ENCODE measurements at regions not wholly inside any gene's neighbourhood (a gene's known extent, or its start where the extent isn't known, plus 50 kb on each side); places are given as distances from the start of the nearest gene placed in this dataset.

DNA sequence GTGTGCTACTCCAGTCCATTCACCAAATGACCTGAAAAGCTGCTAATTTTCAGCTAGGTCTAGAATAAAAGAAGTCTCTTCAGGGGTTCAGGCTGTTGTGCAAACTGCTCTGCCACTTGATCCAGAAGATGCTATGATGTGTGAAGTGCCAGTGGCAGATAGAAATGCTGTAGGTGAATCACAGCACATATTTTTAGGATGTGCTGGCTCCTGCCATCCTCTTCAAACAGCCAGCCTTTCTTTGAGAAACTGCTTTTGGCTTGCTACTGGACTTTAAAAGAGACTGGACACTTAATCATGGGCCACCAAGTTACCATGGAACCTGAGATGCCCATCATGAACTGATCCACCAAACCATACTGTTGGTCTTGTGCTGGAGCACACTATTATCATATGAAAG lies 322.1 kb downstream of the EN1 start:
- TF ChIP-seq, protein P1, sequence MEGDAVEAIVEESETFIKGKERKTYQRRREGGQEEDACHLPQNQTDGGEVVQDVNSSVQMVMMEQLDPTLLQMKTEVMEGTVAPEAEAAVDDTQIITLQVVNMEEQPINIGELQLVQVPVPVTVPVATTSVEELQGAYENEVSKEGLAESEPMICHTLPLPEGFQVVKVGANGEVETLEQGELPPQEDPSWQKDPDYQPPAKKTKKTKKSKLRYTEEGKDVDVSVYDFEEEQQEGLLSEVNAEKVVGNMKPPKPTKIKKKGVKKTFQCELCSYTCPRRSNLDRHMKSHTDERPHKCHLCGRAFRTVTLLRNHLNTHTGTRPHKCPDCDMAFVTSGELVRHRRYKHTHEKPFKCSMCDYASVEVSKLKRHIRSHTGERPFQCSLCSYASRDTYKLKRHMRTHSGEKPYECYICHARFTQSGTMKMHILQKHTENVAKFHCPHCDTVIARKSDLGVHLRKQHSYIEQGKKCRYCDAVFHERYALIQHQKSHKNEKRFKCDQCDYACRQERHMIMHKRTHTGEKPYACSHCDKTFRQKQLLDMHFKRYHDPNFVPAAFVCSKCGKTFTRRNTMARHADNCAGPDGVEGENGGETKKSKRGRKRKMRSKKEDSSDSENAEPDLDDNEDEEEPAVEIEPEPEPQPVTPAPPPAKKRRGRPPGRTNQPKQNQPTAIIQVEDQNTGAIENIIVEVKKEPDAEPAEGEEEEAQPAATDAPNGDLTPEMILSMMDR (conservative IDR thresholded peaks at IDR 0.05; ENCODE audit: low read depth, low read length), result no peak
- TF ChIP-seq EZH2 (IDR thresholded peaks at IDR 0.05; ENCODE audit: borderline replicate concordance, low read depth, low read length, poor library complexity, severe bottlenecking), result no peak

Data from A673 (cell line).